GM18907 (cell line): ENCODE measurements at regions not wholly inside any gene's neighbourhood (a gene's known extent, or its start where the extent isn't known, plus 50 kb on each side); places are given as distances from the start of the nearest gene placed in this dataset.

ENCODE experiments used
- ATAC-seq: cut with Tn5 transposase; IDR thresholded peaks from one replicate; pipeline ENCODE4 v1.9.1; 2021; ENCODE audit warnings: mild to moderate bottlenecking, moderate library complexity; ENCODE audit not compliant: unreplicated experiment

GRCh38 chrX:79704325-79704724 lies 310.2 kb upstream of the TBX22 start:
- no peak for ATAC-seq

- ATAC-seq, result no peak
These were observed 306.0 kb upstream of the TBX22 start for GRCh38 chrX:79708581-79708980.

GRCh38 chrX:79715448-79715847 lies 299.1 kb upstream of the TBX22 start:
- no peak for ATAC-seq

- ATAC-seq, result peak; percentile 90
These were observed 294.9 kb upstream of the TBX22 start for GRCh38 chrX:79719568-79720231.

DNA sequence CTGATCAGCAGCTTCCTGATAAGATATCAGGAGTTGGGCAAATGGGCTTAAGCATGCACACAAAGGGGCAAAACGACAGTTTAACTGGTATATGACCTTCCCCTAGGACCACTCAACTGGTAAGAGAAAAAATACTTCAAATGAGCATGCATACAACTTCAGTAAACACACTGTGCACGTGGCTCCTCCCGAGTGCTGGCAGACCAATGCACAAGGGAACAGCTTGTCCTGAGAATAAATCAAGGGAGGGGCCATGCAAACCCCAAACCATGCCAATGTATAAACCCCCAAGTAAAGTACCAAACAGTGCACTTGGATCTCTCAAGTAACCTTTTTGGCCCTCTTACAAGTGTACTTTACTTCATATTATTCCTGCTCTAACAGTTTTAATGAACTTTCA lies 293.3 kb upstream of the TBX22 start:
- ATAC-seq, result no peak

DNA sequence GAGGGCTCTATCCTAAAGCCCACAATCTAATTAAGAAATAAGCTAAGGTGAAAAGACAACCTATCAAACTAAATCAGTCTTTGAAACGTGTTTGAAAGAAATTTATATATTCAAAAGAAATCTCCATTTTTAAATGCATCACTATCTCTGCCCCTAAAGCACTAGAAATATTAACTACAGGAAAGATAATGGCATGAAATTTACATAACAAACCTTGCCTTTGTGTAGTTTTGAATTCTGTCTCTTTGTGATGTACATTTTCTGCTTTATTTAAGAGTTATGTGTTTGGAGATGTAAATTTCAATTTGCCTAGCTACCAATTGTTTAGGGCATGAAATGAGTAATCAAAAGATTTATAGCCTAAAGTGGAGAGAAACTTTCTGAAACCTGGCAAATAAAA lies 286.1 kb upstream of the TBX22 start:
- ATAC-seq, result no peak
